RWPE2 (cell line): ENCODE measurements at regions not wholly inside any gene's neighbourhood (a gene's known extent, or its start where the extent isn't known, plus 50 kb on each side); places are given as distances from the start of the nearest gene placed in this dataset.

Experiments
- ATAC-seq: fragments of 200-7000 bp; cut with Tn5 transposase; 3 replicates; pipeline ENCODE4 v1.9.1; 2021; ENCODE audit warnings: low read depth
- DNase-seq: peaks from one replicate; pipeline ENCODE4 v3.0.0-alpha.2; 2020; ENCODE audit warnings: low spot score
- H3K27ac ChIP-seq: fragments of 450-650 bp; 2 replicates; pipeline ENCODE4 v1.5.1; 2017; ENCODE audit warnings: mild to moderate bottlenecking; ENCODE audit not compliant: poor library complexity, severe bottlenecking
- H3K27me3 ChIP-seq: fragments of 250-450 bp; sonication (Bioruptor Pico); 2 replicates; pipeline ENCODE4 v1.5.1; 2021; ENCODE audit warnings: mild to moderate bottlenecking, moderate library complexity; ENCODE audit not compliant: insufficient read depth, poor library complexity, severe bottlenecking
- H3K36me3 ChIP-seq: fragments of 250-450 bp; sonication (Bioruptor Pico); 2 replicates; pipeline ENCODE4 v1.5.1; 2020; ENCODE audit warnings: low read depth, mild to moderate bottlenecking, moderate library complexity
- H3K4me1 ChIP-seq: fragments of 250-450 bp; sonication (Bioruptor Pico); 2 replicates; pipeline ENCODE4 v1.5.1; 2021; ENCODE audit warnings: mild to moderate bottlenecking, moderate library complexity; ENCODE audit not compliant: insufficient read depth, poor library complexity, severe bottlenecking
- H3K4me3 ChIP-seq: fragments of 250-450 bp; sonication (Bioruptor Pico); 2 replicates; pipeline ENCODE4 v1.5.1; 2021; ENCODE audit warnings: mild to moderate bottlenecking, moderate library complexity; ENCODE audit not compliant: severe bottlenecking
- H3K9me3 ChIP-seq: fragments of 250-450 bp; sonication (Bioruptor Pico); 2 replicates; pipeline ENCODE4 v1.5.1; 2021; ENCODE audit warnings: mild to moderate bottlenecking, moderate library complexity; ENCODE audit not compliant: severe bottlenecking
- TF ChIP-seq, protein P1 (sequence below): fragments of 450-650 bp; IDR thresholded peaks from one replicate; pipeline ENCODE4 v1.5.1; 2017; ENCODE audit warnings: mild to moderate bottlenecking, moderate library complexity; ENCODE audit not compliant: poor library complexity, severe bottlenecking

- Histone ChIP-seq H3K9me3 (no peaks in the 10 kb centered on the region), H3K4me3 (no peak overlapping the region), H3K27ac (no peak overlapping the region), H3K27me3 (no peaks in the 10 kb centered on the region), H3K4me1 (no peaks in the 10 kb centered on the region), H3K36me3 (no peaks in the 10 kb centered on the region)
- no peak for ATAC-seq
- DNase-seq, result no peak
- TF ChIP-seq, protein P1, sequence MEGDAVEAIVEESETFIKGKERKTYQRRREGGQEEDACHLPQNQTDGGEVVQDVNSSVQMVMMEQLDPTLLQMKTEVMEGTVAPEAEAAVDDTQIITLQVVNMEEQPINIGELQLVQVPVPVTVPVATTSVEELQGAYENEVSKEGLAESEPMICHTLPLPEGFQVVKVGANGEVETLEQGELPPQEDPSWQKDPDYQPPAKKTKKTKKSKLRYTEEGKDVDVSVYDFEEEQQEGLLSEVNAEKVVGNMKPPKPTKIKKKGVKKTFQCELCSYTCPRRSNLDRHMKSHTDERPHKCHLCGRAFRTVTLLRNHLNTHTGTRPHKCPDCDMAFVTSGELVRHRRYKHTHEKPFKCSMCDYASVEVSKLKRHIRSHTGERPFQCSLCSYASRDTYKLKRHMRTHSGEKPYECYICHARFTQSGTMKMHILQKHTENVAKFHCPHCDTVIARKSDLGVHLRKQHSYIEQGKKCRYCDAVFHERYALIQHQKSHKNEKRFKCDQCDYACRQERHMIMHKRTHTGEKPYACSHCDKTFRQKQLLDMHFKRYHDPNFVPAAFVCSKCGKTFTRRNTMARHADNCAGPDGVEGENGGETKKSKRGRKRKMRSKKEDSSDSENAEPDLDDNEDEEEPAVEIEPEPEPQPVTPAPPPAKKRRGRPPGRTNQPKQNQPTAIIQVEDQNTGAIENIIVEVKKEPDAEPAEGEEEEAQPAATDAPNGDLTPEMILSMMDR, result no peak
These were observed 246.1 kb downstream of the NDFIP2 start for GRCh38 chr13:79727086-79727485.

DNA sequence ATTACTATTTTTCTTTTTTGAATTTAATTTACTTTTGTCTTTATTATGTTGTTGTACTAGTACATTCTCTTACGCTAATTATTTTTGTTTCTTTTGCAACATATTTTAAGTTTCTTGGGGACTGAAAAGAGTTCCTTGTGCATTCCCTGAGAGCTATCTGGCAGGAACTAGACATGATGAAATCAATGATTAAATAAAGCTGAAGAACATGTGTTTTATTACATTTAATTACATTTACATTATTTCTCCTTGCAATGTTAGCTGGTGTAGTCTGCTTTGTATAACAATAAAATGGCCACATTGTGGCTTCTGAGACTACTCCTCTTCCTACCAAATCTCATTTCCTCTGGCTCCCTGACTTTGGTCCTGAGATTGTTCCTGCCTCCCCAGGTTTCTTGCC lies 244.9 kb downstream of the NDFIP2 start:
- ATAC-seq, result no peak
- Histone ChIP-seq H3K27ac (no peak overlapping the region), H3K27me3 (no peaks in the 10 kb centered on the region), H3K4me3 (no peak overlapping the region), H3K36me3 (no peaks in the 10 kb centered on the region), H3K4me1 (no peaks in the 10 kb centered on the region), H3K9me3 (no peaks in the 10 kb centered on the region)
- no peak for DNase-seq
- TF ChIP-seq, protein P1, result no peak

DNA sequence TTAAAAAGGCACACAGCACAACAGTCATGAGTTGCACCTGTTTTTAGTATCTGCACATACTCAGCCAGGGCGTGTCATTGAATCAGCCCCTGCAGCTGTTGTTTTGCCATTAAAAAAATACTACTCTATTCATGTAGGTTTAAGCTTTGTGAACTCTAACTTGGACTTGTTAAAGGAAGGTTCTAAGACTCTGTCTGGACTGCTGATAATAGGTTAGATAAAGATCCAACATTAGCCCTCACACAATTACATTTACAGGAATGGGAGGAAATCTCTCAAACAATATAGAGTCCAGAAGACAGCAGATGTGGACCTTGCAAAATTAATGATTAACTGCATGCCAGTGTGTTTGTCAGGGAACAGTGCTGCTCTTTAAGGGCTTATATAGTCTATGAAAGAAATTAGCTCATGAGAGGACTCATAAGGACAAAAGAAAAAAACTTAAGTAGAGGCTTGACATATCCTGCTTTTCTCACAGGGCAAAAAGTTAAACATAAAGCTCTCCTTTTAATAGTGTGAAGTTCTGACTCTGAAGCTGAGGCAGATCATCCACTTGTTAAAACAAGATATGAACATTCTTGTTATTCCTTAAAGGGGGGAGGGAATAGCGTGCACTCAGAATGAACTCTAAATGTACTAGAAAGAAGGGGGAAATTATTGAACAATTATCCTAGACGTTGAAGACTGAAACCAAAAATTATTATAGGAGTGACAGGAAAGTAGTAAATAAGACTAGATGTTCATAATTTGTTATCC lies 243.6 kb downstream of the NDFIP2 start:
- H3K4me3 ChIP-seq, result no peak overlapping the region
- peak; percentile 40; the same call in 2 of the 3 replicates for ATAC-seq
- no peaks in the 10 kb centered on the region for H3K27me3 ChIP-seq
- no peak for DNase-seq
- H3K36me3 ChIP-seq, result no peaks in the 10 kb centered on the region
- TF ChIP-seq, protein P1, result no peak
- peak overlapping the region; percentile 18 for H3K27ac ChIP-seq
- H3K9me3 ChIP-seq, result no peaks in the 10 kb centered on the region
- no peaks in the 10 kb centered on the region for H3K4me1 ChIP-seq

GRCh38 chr13:79723519-79724024 lies 242.6 kb downstream of the NDFIP2 start:
- no peaks in the 10 kb centered on the region for H3K9me3 ChIP-seq
- H3K4me3 ChIP-seq, result no peak overlapping the region
- no peaks in the 10 kb centered on the region for H3K4me1 ChIP-seq
- TF ChIP-seq, protein P1, result no peak
- H3K27me3 ChIP-seq, result no peaks in the 10 kb centered on the region
- no peak for DNase-seq
- no peaks in the 10 kb centered on the region for H3K36me3 ChIP-seq
- H3K27ac ChIP-seq, result no peak overlapping the region
- no peak for ATAC-seq

DNA sequence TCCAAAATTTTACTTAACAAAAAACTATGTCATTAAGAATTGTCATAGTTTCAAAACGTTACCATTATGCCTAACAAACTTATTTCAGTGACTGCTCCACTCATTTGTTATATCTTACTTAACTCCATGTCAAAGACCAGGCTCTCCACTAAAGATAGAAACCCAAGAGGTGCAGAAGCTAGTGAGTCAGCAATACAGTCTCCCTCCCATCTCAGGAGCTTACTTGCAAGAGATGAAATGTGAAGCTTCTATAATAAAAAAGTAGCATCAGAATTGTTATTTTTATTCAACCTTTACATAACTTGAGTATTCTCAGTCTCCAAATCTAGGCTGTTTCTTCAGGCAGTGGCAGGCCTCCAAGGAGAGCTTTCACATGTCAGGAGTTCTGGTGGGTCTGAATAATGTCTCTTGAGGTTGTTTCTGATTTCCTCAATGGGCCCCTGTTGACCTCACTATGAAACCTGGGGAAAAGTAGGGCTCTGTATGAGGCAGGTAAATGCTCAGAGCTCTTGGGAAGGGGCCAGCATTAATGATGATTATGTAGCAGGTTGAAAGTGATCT lies 242.0 kb downstream of the NDFIP2 start:
- Histone ChIP-seq H3K9me3 (no peaks in the 10 kb centered on the region), H3K27me3 (no peaks in the 10 kb centered on the region), H3K4me1 (no peaks in the 10 kb centered on the region), H3K27ac (no peak overlapping the region), H3K36me3 (no peaks in the 10 kb centered on the region), H3K4me3 (no peak overlapping the region)
- ATAC-seq, result no peak
- DNase-seq, result no peak
- TF ChIP-seq, protein P1, result no peak
